ENCODE measurements at regions not wholly inside any gene's neighbourhood (a gene's known extent, or its start where the extent isn't known, plus 50 kb on each side); places are given as distances from the start of the nearest gene placed in this dataset.

GRCh38 chr3:4897765-4898453, 81.3 kb upstream of the BHLHE40 start:
- H3K27me3 ChIP-seq (ENCODE audit: insufficient read depth, poor library complexity, severe bottlenecking), result no peaks in the 10 kb centered on the region
- H3K36me3 ChIP-seq (ENCODE audit: low read depth), result no peaks in the 10 kb centered on the region
- no peak overlapping the region for H3K27ac ChIP-seq (ENCODE audit: poor library complexity, severe bottlenecking)
- no peak for DNase-seq (ENCODE audit: low spot score)
- TF ChIP-seq CTCF (IDR thresholded peaks at IDR 0.05; ENCODE audit: poor library complexity, severe bottlenecking), result no peak
- H3K4me3 ChIP-seq (ENCODE audit: severe bottlenecking), result no peak overlapping the region
- no peaks in the 10 kb centered on the region for H3K4me1 ChIP-seq (ENCODE audit: insufficient read depth, poor library complexity, severe bottlenecking)
- no peak for ATAC-seq (ENCODE audit: low read depth)
- H3K9me3 ChIP-seq (ENCODE audit: severe bottlenecking), result no peaks in the 10 kb centered on the region

DNA sequence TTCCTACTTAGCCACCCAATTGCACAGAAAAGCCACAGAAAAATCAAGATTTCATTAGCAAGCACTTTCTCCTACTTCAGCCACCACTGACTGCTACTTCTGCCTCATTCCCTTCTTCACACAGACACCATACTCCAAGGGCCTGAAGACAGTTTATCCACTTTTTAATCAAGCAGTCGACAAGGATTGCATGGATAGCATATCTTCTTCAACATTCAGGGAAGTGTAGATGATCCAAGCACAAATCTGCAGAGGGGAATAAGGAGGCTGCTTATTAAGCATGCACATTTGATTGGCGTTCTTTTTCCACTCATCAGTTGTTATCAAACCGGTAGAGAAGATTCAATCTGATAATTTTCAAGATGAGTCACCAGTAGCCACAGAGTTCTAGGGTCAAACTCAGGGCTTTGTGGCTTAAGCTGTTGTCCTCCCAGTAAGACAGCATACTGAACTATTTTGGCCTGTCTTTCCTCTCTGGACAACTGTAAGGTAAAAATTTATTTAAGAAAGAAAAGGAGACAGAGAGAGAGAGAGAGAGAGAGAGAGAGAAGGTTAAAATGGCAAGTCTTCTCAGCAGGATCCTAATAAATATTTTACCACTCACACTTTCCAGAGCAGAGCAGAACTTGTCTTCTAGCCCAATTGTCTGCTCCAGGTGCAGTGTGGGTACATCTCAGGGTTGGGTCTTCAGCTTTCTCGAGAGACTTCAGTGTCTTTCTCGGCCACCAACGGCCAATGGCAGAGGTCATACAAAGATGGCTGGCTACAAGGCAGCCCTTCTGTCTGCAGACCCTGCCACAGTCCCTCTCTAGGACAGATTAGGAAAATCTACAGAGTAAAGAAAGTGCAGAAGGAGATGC, 80.6 kb upstream of the BHLHE40 start:
- H3K9me3 ChIP-seq (ENCODE audit: severe bottlenecking), result no peaks in the 10 kb centered on the region
- 0 out of 3 replicates have a peak, but pooled peaks have one; percentile 50 for ATAC-seq (ENCODE audit: low read depth)
- no peaks in the 10 kb centered on the region for H3K4me1 ChIP-seq (ENCODE audit: insufficient read depth, poor library complexity, severe bottlenecking)
- no peaks in the 10 kb centered on the region for H3K36me3 ChIP-seq (ENCODE audit: low read depth)
- no peak overlapping the region for H3K27ac ChIP-seq (ENCODE audit: poor library complexity, severe bottlenecking)
- H3K27me3 ChIP-seq (ENCODE audit: insufficient read depth, poor library complexity, severe bottlenecking), result no peaks in the 10 kb centered on the region
- no peak for DNase-seq (ENCODE audit: low spot score)
- no peak for TF ChIP-seq CTCF (IDR thresholded peaks at IDR 0.05; ENCODE audit: poor library complexity, severe bottlenecking)
- H3K4me3 ChIP-seq (ENCODE audit: severe bottlenecking), result no peak overlapping the region

- TF ChIP-seq CTCF (IDR thresholded peaks at IDR 0.05; ENCODE audit: poor library complexity, severe bottlenecking), result no peak
Observed at GRCh38 chr3:4899710-4900109, 79.5 kb upstream of the BHLHE40 start.

GRCh38 chr3:4900298-4900697, 78.9 kb upstream of the BHLHE40 start:
- no peaks in the 10 kb centered on the region for H3K36me3 ChIP-seq (ENCODE audit: low read depth)
- no peaks in the 10 kb centered on the region for H3K27me3 ChIP-seq (ENCODE audit: insufficient read depth, poor library complexity, severe bottlenecking)
- no peaks in the 10 kb centered on the region for H3K9me3 ChIP-seq (ENCODE audit: severe bottlenecking)

More at GRCh38 chr3:4899710-4900109, 79.5 kb upstream of the BHLHE40 start:
- Histone ChIP-seq H3K9me3 (ENCODE audit: severe bottlenecking) (no peaks in the 10 kb centered on the region), H3K27ac (ENCODE audit: poor library complexity, severe bottlenecking) (no peak overlapping the region), H3K4me3 (ENCODE audit: severe bottlenecking) (no peak overlapping the region), H3K27me3 (ENCODE audit: insufficient read depth, poor library complexity, severe bottlenecking) (no peaks in the 10 kb centered on the region), H3K36me3 (ENCODE audit: low read depth) (no peaks in the 10 kb centered on the region), H3K4me1 (ENCODE audit: insufficient read depth, poor library complexity, severe bottlenecking) (peaks cover 1% of the 10 kb centered on the region)
- ATAC-seq (ENCODE audit: low read depth) (no peak), DNase-seq (ENCODE audit: low spot score) (no peak)

More at GRCh38 chr3:4900298-4900697, 78.9 kb upstream of the BHLHE40 start:
- DNase-seq (ENCODE audit: low spot score), result no peak
- no peak overlapping the region for H3K4me3 ChIP-seq (ENCODE audit: severe bottlenecking)
- no peak for ATAC-seq (ENCODE audit: low read depth)
- no peak overlapping the region for H3K27ac ChIP-seq (ENCODE audit: poor library complexity, severe bottlenecking)
- no peak for TF ChIP-seq CTCF (IDR thresholded peaks at IDR 0.05; ENCODE audit: poor library complexity, severe bottlenecking)
- H3K4me1 ChIP-seq (ENCODE audit: insufficient read depth, poor library complexity, severe bottlenecking), result peaks cover 7% of the 10 kb centered on the region

Data from RWPE2 (cell line).